Activated CD4-positive, CD25-positive, alpha-beta regulatory T cell (primary cell): ENCODE measurements at regions not wholly inside any gene's neighbourhood (a gene's known extent, or its start where the extent isn't known, plus 50 kb on each side); places are given as distances from the start of the nearest gene placed in this dataset.
"Not testable (repeated sequence)": the region's sequence is repeated elsewhere in the genome, so short reads cannot be mapped to it uniquely, and the experiment has no call there.

Source experiments
- DNase-seq, 4 experiments: peaks; one replicate each; lab custom pipeline; 2025; lab: John Stamatoyannopoulos, UW

GRCh38 chr22:35138521-35138920, 72.6 kb downstream of the ISX start:
- no peak for DNase-seq

GRCh38 chr22:35140879-35141745, 75.2 kb downstream of the ISX start:
- DNase-seq, result no peak

GRCh38 chr22:35148381-35148780, 82.4 kb downstream of the ISX start:
- no peak for DNase-seq

GRCh38 chr22:35148866-35149548, 83.0 kb downstream of the ISX start:
- DNase-seq, result no peak

GRCh38 chr22:35150183-35151107, 84.5 kb downstream of the ISX start:
- DNase-seq, result peak; percentile 8 to 40 (median 22)

- DNase-seq, result no peak
These were observed 86.4 kb downstream of the ISX start for GRCh38 chr22:35152316-35152715.

GRCh38 chr22:35154937-35155387, 89.0 kb downstream of the ISX start:
- no peak for DNase-seq

GRCh38 chr22:35155403-35156025, 89.6 kb downstream of the ISX start:
- DNase-seq, result no peak

GRCh38 chr22:35156945-35157344, 91.0 kb downstream of the ISX start:
- no peak for DNase-seq

GRCh38 chr22:35158336-35158735, 92.4 kb downstream of the ISX start:
- no peak for DNase-seq

- no peak for DNase-seq
These were observed 93.4 kb downstream of the ISX start for GRCh38 chr22:35159343-35159742.

GRCh38 chr22:35160268-35160667, 94.3 kb downstream of the ISX start:
- no peak for DNase-seq

GRCh38 chr22:35165896-35166295, 91.4 kb upstream of the HMGXB4 start:
- not testable (repeated sequence) for DNase-seq

- no peak for DNase-seq
These were observed 86.3 kb upstream of the HMGXB4 start for GRCh38 chr22:35170716-35171697.

GRCh38 chr22:35172442-35172841, 84.9 kb upstream of the HMGXB4 start:
- no peak for DNase-seq

- no peak for DNase-seq
These were observed 83.6 kb upstream of the HMGXB4 start for GRCh38 chr22:35173655-35174054.

- no peak for DNase-seq
These were observed 82.8 kb upstream of the HMGXB4 start for GRCh38 chr22:35174401-35175038.

- no peak for DNase-seq
These were observed 81.9 kb upstream of the HMGXB4 start for GRCh38 chr22:35175392-35175791.

- no peak for DNase-seq
These were observed 79.5 kb upstream of the HMGXB4 start for GRCh38 chr22:35177811-35178210.

- no peak for DNase-seq
These were observed 78.8 kb upstream of the HMGXB4 start for GRCh38 chr22:35178446-35178845.
